GM21825 (cell line): ENCODE measurements at regions not wholly inside any gene's neighbourhood (a gene's known extent, or its start where the extent isn't known, plus 50 kb on each side); places are given as distances from the start of the nearest gene placed in this dataset.

Source experiments
- ATAC-seq: cut with Tn5 transposase; IDR thresholded peaks from one replicate; pipeline ENCODE4 v1.9.1; 2021; ENCODE audit warnings: mild to moderate bottlenecking, moderate library complexity; ENCODE audit not compliant: unreplicated experiment

- ATAC-seq, result no peak
These were observed 71.4 kb upstream of the GLS start for GRCh38 chr2:190809139-190809764.

DNA sequence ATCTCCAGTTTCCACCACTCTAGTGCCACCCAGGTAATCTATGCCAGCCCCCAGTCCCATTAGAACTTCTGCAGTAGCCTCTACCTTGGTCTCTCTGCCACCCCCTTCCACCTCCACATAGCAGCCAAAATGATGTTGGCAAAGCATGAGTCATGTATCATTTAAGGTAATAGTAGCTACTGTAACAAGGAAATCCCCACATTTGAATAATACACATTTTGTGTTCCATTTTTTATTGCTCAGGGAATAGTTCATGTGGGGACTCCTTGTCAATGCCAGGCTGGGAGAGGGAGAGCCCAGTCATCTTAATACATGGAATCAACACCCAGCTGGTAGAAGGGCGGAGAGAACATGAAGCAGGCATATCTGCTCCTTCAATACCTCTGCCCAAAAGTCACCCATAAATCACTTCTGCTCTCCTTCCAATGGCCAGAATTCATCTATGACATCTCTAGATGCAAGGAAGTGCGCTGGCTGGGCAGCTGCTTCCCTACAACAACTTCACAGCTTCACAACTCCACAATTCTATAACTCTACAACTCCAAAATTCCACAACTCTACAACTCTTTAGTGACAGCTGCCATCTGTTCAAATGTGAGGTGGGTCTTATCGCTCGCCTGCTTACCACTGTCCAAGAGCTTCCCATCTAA, 70.6 kb upstream of the GLS start:
- no peak for ATAC-seq

- no peak for ATAC-seq
These were observed 69.5 kb upstream of the GLS start for GRCh38 chr2:190810981-190811587.

DNA sequence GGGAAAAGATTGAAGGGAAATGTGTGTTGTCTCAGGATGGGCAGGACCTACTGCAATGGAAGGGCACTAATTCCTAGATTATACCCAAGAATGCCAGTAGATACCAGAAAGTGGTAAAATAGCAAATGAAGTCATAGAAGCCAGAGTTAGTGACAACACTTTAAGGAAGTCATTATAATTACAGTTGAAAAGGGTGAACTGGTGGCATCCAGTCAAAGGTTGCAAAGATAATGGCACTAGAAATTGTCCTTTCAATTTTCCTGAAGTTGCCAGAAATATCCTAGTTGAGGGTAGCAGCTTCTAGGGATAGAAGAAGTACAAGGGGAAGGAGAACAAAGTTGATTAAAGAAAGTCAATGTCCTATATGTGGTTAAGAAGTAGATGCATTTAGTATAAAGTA, 68.8 kb upstream of the GLS start:
- ATAC-seq, result no peak

DNA sequence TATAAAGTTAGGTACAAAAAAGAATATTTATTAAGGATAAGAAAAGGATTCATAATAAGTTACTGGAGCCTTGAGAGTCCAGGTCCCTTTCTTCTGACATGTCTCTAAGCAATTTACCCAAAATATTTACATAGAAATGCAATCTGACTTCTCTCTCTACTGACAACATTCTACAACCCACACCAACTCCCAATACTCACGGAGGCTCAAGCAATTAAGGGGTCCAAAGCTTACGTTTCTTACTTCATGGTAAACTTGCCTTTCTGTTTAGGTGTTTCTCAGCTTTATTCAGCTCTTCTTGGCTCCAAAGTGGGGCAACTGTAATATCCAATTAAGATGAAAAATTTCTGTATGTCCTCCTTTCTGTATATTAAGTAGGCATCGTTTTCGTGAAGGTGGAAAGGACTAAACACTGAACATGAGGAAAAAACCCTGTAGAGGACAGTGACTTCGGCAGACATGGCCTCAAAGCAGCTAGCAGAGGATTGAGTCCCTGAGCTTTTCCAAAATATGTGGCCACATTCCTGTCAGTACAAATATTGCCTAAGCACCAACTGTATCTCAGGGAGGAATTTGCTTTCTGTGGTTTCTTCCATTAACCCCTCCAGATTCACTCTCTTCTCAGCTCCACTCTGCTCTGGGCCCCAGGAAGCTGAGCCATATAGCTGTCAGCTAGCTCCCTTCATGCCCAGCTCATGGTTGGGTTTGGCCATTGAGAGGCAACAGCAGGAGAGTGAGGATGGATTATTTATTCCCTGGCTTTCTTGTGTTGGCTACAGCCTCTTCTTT, 67.9 kb upstream of the GLS start:
- no peak for ATAC-seq

- no peak for ATAC-seq
These were observed 65.4 kb upstream of the GLS start for GRCh38 chr2:190815226-190815625.

GRCh38 chr2:190817082-190817481, 63.5 kb upstream of the GLS start:
- no peak for ATAC-seq

DNA sequence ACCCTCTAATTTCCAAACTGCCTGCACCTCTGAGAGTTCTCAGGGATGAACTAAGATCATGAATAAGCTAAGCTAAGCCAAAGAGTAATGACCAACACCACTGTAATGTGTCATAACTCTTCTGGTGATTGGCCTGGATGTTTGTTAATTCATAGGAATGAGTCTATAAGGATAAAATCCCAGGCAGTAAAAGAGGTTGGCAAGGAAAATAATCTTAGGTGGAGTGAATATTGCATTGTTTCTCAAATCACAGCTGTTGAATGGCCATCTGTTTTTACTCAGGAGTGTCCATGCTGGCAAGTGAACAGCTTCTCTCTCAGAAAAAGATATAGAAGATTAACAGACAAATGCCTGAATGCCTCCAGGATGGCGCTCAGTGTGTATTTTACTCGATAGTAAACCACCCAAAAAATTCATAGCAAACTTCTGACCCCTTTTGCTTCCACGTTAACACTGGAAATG, 60.8 kb upstream of the GLS start:
- ATAC-seq, result no peak

DNA sequence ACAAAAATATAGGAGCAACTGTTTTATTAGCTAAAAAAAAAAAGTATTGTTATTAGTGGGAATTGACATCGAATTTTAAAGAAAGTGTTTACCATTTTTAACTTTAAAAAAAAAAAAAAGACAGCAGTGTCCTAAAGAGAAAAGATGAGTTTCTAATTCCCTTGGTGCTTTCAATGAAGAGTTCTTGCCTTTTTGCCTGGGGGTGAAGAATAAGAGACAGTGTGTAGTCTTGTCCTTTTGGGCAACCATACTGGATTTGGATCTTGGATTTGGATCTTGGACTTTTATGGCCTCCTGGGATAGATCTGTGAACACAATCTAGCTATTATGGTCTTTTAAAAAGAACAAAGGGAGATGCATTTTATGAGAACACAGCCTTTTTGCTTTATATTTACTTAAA, 60.2 kb upstream of the GLS start:
- ATAC-seq, result no peak

GRCh38 chr2:190822043-190822442, 58.6 kb upstream of the GLS start:
- no peak for ATAC-seq

DNA sequence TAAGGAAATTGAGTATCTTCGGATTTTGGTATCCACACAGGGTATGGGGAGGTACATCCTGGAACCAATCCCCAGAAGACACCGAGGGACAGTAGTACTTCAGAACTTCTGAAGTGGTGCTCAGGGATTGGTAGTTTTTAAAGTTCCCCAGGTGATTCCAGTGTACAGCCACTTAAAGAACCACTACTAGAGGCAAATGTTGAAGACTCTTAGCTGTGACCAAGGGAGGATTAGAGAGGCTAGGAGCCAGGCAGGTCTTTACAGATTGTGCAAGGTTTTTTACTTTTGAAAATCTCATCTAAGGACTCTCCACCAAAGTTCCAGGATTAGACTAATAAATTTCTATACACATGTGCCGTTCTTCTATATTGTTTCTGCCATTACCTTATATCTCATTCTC, 52.9 kb upstream of the GLS start:
- ATAC-seq, result no peak

DNA sequence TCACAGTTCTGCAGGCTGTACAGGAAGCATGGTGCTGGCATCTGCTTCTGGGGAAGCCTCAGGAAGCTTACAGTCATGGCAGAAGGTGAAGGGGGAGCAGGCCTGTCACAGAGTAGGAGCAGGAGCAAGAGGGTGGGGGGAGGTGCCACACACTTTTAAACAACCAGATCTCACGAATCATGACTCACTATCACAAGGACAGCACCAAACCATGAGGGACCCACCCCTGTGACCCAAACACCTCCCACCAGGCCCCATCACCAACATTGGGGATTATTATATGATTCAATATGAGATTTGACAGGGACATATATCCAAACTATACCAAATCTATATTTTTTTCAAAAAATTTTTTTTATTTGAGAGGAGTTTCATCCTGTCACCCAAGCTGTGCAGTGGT, 51.0 kb upstream of the GLS start:
- no peak for ATAC-seq
